Adrenal gland (tissue), 9 donors: ENCODE measurements at regions not wholly inside any gene's neighbourhood (a gene's known extent, or its start where the extent isn't known, plus 50 kb on each side); places are given as distances from the start of the nearest gene placed in this dataset.
"Not testable (repeated sequence)": the region's sequence is repeated elsewhere in the genome, so short reads cannot be mapped to it uniquely, and the experiment has no call there.

Experiments used
- DNase-seq, 7 donors: peaks; one replicate each; pipeline ENCODE4 v3.0.0-alpha.2; 2019 to 2020
- H3K27ac ChIP-seq, 5 donors: fragments of 200-600 bp; sonication (generic) in 4 of 5; 1 replicate in 3 of 5; 2 replicates in 2 of 5; pipeline versions ENCODE4 v1.5.1 to v1.8.0; 2016 to 2020; ENCODE audit warnings: mild to moderate bottlenecking in 1 of 5
- H3K27me3 ChIP-seq: fragments of 200-600 bp; 2 replicates; pipeline ENCODE4 v1.8.0; 2021
- H3K36me3 ChIP-seq, 2 donors: fragments of 200-600 bp; replicated peaks in 1 of 2; 1 replicate in 1 of 2; 2 replicates in 1 of 2; pipeline versions ENCODE4 v1.5.1 to v1.8.0; 2018 to 2022
- H3K4me1 ChIP-seq, 2 donors: fragments of 200-600 bp; replicated peaks in 1 of 2; 1 replicate in 1 of 2; 2 replicates in 1 of 2; pipeline versions ENCODE4 v1.5.1 to v1.8.0; 2018 to 2021
- H3K4me3 ChIP-seq, 4 donors: fragments of 200-600 bp; sonication (generic) in 3 of 4; one replicate each; pipeline ENCODE4 v1.5.1; 2016 to 2018
- H3K9me3 ChIP-seq, 3 donors: fragments of 200-600 bp; sonication (generic) in 1 of 3; replicated peaks in 1 of 3; 1 replicate in 2 of 3; 2 replicates in 1 of 3; pipeline versions ENCODE4 v1.5.1 to v1.8.0; 2016 to 2021
- POLR2A ChIP-seq, 2 donors: fragments of 450-650 bp; IDR thresholded peaks; one replicate each; pipeline ENCODE4 v1.6.1; 2017; ENCODE audit warnings: antibody characterized with exemption in 2 of 2, mild to moderate bottlenecking in 2 of 2, moderate library complexity in 1 of 2
- WGBS, 4 donors: extraction: QIAGEN DNeasy Blood & Tissue Kit in 2 of 4; methylation state at CpG; one replicate each; pipeline versions ENCODE4 v1.1.5 to v1.1.7; 2013 to 2017; 5-methylcytosine and 5-hydroxymethylcytosine counted together
- intact Hi-C, 2 donors: fragments of 100-400 bp; cut with DNase I; formaldehyde crosslinking; loops; one replicate each; pipeline versions ENCODE4 v1.14.1 to v1.15.0; 2022 to 2023
- TF ChIP-seq, protein P1 (sequence below), 6 experiments: fragments of 450-650 bp in 4 of 6; fragments of 200-600 bp in 2 of 6; sonication (generic) in 1 of 6; IDR thresholded peaks; 1 replicate in 5 of 6; 2 replicates in 1 of 6; pipeline versions ENCODE4 v1.5.1 to v1.8.0; 2016 to 2021; ENCODE audit warnings: antibody characterized with exemption in 6 of 6, mild to moderate bottlenecking in 2 of 6, moderate library complexity in 1 of 6
- donor health status: healthy with polysubstance abuse.
- donor health status: Bipolar disorder and iron deficiency.
- donor health status: DM: yes; HTN: yes; CAD: no.
- donor health status: DM: no; HTN: no; CAD: no.
- donor health status: DM: no; HTN: no; CAD: no.

DNA sequence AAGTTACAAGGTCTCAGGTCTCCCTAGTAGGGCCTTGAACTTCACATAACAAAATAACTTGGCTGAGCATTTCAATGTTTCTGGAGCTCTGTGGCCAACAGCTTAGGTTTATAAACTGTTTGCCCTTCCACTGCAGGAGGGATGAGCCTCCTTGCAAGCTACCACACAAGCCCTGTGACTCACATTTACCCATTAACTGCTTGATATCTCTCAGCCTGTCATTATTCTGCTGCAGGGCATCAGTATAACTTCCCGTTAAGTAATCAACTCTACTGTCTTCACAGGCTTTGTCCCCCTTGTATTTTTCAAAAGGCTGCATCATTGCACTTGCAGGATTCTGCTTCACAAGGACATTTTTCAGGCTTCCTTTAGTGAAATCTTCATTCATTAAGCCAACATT lies 151.7 kb upstream of the CXCL13 start:
- WGBS, 4 donors, result 50 to 85% (median 52%) methylated on average over 1 of the region's 1 CpG
- no peak overlapping the region for H3K4me3 ChIP-seq

DNA sequence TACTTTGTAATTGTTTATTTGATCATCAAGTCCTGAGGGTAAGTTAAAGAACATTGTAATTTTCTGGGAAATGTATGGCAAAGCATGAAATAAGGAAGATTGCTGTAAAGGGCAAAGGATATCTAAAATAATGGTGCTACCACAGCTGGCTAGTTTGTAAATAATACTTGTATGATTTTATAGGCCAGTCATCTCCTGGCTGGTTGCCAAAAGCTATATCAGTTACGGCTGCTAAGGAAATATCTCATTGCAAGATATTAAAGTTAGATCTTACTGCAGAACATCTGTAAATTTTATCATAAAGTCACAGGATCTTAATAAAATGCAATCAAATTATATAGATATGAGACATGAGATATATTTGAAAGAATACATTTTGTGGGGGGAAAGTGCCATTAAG lies 150.8 kb upstream of the CXCL13 start:
- H3K4me3 ChIP-seq, result no peak overlapping the region
- DNase-seq, result peak in 1 of 7 donors; percentile 21
- intact Hi-C loops, result no loop called here
- WGBS, 4 donors, result 0 to 7% (median 3%) methylated on average over 1 of the region's 1 CpG
- H3K4me1 ChIP-seq, result no peaks in the 10 kb centered on the region
- TF ChIP-seq, protein P1, sequence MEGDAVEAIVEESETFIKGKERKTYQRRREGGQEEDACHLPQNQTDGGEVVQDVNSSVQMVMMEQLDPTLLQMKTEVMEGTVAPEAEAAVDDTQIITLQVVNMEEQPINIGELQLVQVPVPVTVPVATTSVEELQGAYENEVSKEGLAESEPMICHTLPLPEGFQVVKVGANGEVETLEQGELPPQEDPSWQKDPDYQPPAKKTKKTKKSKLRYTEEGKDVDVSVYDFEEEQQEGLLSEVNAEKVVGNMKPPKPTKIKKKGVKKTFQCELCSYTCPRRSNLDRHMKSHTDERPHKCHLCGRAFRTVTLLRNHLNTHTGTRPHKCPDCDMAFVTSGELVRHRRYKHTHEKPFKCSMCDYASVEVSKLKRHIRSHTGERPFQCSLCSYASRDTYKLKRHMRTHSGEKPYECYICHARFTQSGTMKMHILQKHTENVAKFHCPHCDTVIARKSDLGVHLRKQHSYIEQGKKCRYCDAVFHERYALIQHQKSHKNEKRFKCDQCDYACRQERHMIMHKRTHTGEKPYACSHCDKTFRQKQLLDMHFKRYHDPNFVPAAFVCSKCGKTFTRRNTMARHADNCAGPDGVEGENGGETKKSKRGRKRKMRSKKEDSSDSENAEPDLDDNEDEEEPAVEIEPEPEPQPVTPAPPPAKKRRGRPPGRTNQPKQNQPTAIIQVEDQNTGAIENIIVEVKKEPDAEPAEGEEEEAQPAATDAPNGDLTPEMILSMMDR (IDR thresholded peaks at IDR 0.05), result no peak
- no peak for TF ChIP-seq POLR2A (IDR thresholded peaks at IDR 0.05)
- H3K36me3 ChIP-seq, result no peaks in the 10 kb centered on the region
- no peaks in the 10 kb centered on the region for H3K9me3 ChIP-seq
- H3K27ac ChIP-seq, result no peak overlapping the region
- no peaks in the 10 kb centered on the region for H3K27me3 ChIP-seq

More for the DNA sequence above, 151.7 kb upstream of the CXCL13 start:
- Histone ChIP-seq H3K36me3 (no peaks in the 10 kb centered on the region), H3K4me1 (no peaks in the 10 kb centered on the region), H3K27ac (no peak overlapping the region), H3K27me3 (no peaks in the 10 kb centered on the region), H3K9me3 (no peaks in the 10 kb centered on the region)
- no peak for DNase-seq
- intact Hi-C loops, result no loop called here
- TF ChIP-seq, protein P1 (IDR thresholded peaks at IDR 0.05), result no peak
- TF ChIP-seq POLR2A (IDR thresholded peaks at IDR 0.05), result no peak

DNA sequence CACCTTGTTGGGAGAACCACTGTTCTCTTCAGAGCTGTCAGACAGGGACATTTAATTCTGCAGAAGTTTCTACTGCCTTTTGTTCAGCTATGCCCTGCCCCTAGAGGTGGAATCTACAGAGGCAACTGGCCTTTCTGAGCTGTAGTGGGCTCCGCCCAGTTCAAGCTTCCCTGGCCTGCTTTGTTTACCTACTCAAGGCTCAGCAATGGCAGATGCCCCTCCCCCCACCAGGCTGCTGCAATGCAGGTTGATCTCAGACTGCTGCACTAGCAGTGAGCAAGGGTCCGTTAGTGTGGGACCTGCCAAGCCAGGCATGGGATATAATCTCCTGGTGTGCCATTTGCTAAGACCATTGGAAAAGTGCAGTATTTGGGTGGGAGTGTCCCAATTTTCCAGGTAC lies 141.5 kb upstream of the CXCL13 start:
- H3K27ac ChIP-seq, intact Hi-C loops, H3K4me1 ChIP-seq, H3K36me3 ChIP-seq, H3K4me3 ChIP-seq, DNase-seq, H3K9me3 ChIP-seq, H3K27me3 ChIP-seq: not testable (repeated sequence)
- WGBS, 4 donors, result 74 to 100% (median 91%) methylated on average over 1 to 2 of the region's 2 CpGs

DNA sequence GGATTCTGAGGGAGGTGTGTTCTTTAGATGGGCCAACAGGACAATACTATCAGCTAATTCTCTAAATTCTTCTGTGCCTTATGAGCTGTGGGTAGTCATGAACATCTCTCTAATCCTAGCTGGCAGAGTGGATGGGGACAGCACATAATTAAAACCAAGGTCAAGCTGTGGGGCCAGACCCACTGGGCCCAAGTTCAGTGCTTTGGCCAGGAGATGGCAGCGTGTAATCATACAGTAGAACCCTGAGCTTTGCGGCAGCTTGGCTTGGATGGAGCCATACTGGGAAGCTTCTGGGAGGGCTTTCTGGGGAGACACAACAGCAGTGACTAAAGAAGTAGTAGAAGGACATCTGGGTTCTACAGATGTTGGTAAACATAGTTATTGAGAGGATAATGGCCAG lies 140.3 kb upstream of the CXCL13 start:
- no peaks in the 10 kb centered on the region for H3K27me3 ChIP-seq
- no peak overlapping the region for H3K27ac ChIP-seq
- TF ChIP-seq, protein P1 (IDR thresholded peaks at IDR 0.05), result peak in 5 of 6 experiments; percentile 13 to 44 (median 24)
- no peak for TF ChIP-seq POLR2A (IDR thresholded peaks at IDR 0.05)
- H3K4me1 ChIP-seq, result no peaks in the 10 kb centered on the region
- WGBS, 4 donors, result 81 to 94% (median 89%) methylated on average over 2 of the region's 2 CpGs
- DNase-seq, result peak in 3 of 7 donors; percentile 17 to 28 (median 23)
- H3K4me3 ChIP-seq, result no peak overlapping the region
- no peaks in the 10 kb centered on the region for H3K36me3 ChIP-seq
- no peaks in the 10 kb centered on the region for H3K9me3 ChIP-seq
- intact Hi-C loops, result no loop called here

DNA sequence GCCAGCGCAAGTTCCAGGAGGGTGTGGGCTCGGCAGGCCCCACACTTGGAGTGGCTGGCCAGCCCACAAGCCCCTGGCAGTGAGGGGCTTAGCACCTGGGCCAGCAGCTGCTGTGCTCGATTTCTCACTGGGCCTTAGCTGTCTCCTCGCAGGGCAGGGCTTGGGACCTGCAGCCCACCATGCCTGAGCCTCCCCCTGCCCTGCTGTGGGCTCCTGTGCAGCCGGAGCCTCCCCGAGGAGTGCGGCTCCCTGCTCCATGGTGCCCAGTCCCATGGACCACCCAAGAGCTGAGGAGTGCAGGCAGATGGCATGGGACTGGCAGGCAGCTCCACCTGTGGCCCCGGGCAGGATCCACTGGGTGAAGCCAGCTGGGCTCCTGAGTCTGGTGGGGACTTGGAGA lies 139.2 kb upstream of the CXCL13 start:
- H3K27ac ChIP-seq, result no peak overlapping the region
- intact Hi-C loops, result no loop called here
- WGBS, 4 donors, result 94 to 95% methylated on average over 8 of the region's 8 CpGs; no CpG with 5 or more reads in 2 of the 4 donors

More for the DNA sequence above, 139.2 kb upstream of the CXCL13 start:
- Histone ChIP-seq H3K4me1 (no peaks in the 10 kb centered on the region), H3K36me3 (no peaks in the 10 kb centered on the region), H3K27me3 (no peaks in the 10 kb centered on the region), H3K9me3 (no peaks in the 10 kb centered on the region), H3K4me3 (no peak overlapping the region)
- no peak for DNase-seq
- TF ChIP-seq, protein P1 (IDR thresholded peaks at IDR 0.05), result no peak
- no peak for TF ChIP-seq POLR2A (IDR thresholded peaks at IDR 0.05)
